Esophagus squamous epithelium (tissue), 4 donors: ENCODE measurements at regions not wholly inside any gene's neighbourhood (a gene's known extent, or its start where the extent isn't known, plus 50 kb on each side); places are given as distances from the start of the nearest gene placed in this dataset.

Source experiments
- POLR2A ChIP-seq, 4 donors: fragments of 450-650 bp; IDR thresholded peaks; one replicate each; pipeline ENCODE4 v1.6.1; 2017; ENCODE audit warnings: antibody characterized with exemption in 4 of 4, mild to moderate bottlenecking in 4 of 4, moderate library complexity in 3 of 4
- TF ChIP-seq, protein P1 (sequence below), 6 experiments: fragments of 450-650 bp in 4 of 6; fragments of 200-600 bp in 2 of 6; sonication (generic) in 2 of 6; IDR thresholded peaks; one replicate each; pipeline ENCODE4 v1.5.1; 2016 to 2019; ENCODE audit warnings: antibody characterized with exemption in 6 of 6, mild to moderate bottlenecking in 4 of 6, moderate library complexity in 4 of 6

GRCh38 chr12:74818412-74818811 lies 280.8 kb downstream of the ATXN7L3B start:
- TF ChIP-seq, protein P1, sequence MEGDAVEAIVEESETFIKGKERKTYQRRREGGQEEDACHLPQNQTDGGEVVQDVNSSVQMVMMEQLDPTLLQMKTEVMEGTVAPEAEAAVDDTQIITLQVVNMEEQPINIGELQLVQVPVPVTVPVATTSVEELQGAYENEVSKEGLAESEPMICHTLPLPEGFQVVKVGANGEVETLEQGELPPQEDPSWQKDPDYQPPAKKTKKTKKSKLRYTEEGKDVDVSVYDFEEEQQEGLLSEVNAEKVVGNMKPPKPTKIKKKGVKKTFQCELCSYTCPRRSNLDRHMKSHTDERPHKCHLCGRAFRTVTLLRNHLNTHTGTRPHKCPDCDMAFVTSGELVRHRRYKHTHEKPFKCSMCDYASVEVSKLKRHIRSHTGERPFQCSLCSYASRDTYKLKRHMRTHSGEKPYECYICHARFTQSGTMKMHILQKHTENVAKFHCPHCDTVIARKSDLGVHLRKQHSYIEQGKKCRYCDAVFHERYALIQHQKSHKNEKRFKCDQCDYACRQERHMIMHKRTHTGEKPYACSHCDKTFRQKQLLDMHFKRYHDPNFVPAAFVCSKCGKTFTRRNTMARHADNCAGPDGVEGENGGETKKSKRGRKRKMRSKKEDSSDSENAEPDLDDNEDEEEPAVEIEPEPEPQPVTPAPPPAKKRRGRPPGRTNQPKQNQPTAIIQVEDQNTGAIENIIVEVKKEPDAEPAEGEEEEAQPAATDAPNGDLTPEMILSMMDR (IDR thresholded peaks at IDR 0.05), result no peak
- no peak for TF ChIP-seq POLR2A (IDR thresholded peaks at IDR 0.05)
